ENCODE measurements at regions not wholly inside any gene's neighbourhood (a gene's known extent, or its start where the extent isn't known, plus 50 kb on each side); places are given as distances from the start of the nearest gene placed in this dataset.

GRCh38 chr2:164032995-164033394, 297.2 kb upstream of the FIGN start:
- TF ChIP-seq CTCF (IDR thresholded peaks at IDR 0.05) (no peak), POLR2A (IDR thresholded peaks at IDR 0.05) (no peak)

All from lower leg skin (tissue), 3 donors.